Kidney (tissue), 13 donors: ENCODE measurements at regions not wholly inside any gene's neighbourhood (a gene's known extent, or its start where the extent isn't known, plus 50 kb on each side); places are given as distances from the start of the nearest gene placed in this dataset.
A peak's percentile ranks its signal among the peaks of the same experiment; 100 is the strongest.

Experiments
- DNase-seq, 5 donors: peaks; one replicate each; pipeline ENCODE4 v3.0.0-alpha.2; 2013 to 2020
- FAIRE-seq: peaks from 2 replicates; lab custom pipeline; 2012; peaks lifted over from hg19 to GRCh38; lab: Jason Lieb, UNC
- H3K27ac ChIP-seq, 2 donors: one replicate each; pipeline ENCODE4 v1.7.0; 2013; ENCODE audit warnings: low read depth in 2 of 2, low read length in 2 of 2, inconsistent platforms in 1 of 2
- H3K27me3 ChIP-seq: one replicate; pipeline ENCODE4 v1.7.1; 2013; ENCODE audit warnings: low read length, inconsistent platforms; ENCODE audit not compliant: control insufficient read depth, insufficient read depth
- H3K36me3 ChIP-seq, 3 donors: one replicate each; pipeline versions ENCODE4 v1.7.0 to v1.7.1; 2013; ENCODE audit warnings: low read length in 3 of 3, control low read depth in 1 of 3, inconsistent platforms in 1 of 3; ENCODE audit not compliant: insufficient read depth in 3 of 3, control insufficient read depth in 2 of 3
- H3K4me1 ChIP-seq, 3 donors: one replicate each; pipeline versions ENCODE4 v1.7.0 to v1.7.1; 2013; ENCODE audit warnings: low read length in 3 of 3, inconsistent platforms in 1 of 3, low read depth in 1 of 3; ENCODE audit not compliant: control insufficient read depth in 2 of 3, insufficient read depth in 2 of 3
- H3K4me3 ChIP-seq, 3 donors: one replicate each; pipeline versions ENCODE4 v1.7.0 to v1.8.1; 2013; ENCODE audit warnings: low read length in 3 of 3, control low read depth in 1 of 3, inconsistent platforms in 1 of 3
- H3K9ac ChIP-seq, 3 donors: one replicate each; pipeline versions ENCODE4 v1.7.0 to v1.7.1; 2013; ENCODE audit warnings: low read length in 3 of 3, control low read depth in 1 of 3, inconsistent platforms in 1 of 3
- H3K9me3 ChIP-seq, 3 donors: one replicate each; pipeline versions ENCODE4 v1.7.0 to v1.7.1; 2013; ENCODE audit warnings: low read length in 3 of 3, control low read depth in 1 of 3, inconsistent platforms in 1 of 3; ENCODE audit not compliant: control insufficient read depth in 2 of 3, insufficient read depth in 1 of 3
- intact Hi-C: fragments of 100-400 bp; cut with DNase I; formaldehyde crosslinking; loops from one replicate; pipeline ENCODE4 v1.11.1; 2022
- TF ChIP-seq, protein P1 (sequence below): IDR thresholded peaks from 3 replicates; pipeline ENCODE4 v1.5.1; 2012; ENCODE audit warnings: mild to moderate bottlenecking, moderate library complexity, borderline replicate concordance; ENCODE audit not compliant: insufficient read depth; ENCODE audit errors: extremely low read depth
- donor health status: control.
- donor health status: control.
- donor health status: control.
- donor health status: control.
- donor health status: control.
- donor health status: DM: yes; HTN: yes; CAD: no.
- donor health status: Normal renal cell carcinoma (clear cell type).

DNA sequence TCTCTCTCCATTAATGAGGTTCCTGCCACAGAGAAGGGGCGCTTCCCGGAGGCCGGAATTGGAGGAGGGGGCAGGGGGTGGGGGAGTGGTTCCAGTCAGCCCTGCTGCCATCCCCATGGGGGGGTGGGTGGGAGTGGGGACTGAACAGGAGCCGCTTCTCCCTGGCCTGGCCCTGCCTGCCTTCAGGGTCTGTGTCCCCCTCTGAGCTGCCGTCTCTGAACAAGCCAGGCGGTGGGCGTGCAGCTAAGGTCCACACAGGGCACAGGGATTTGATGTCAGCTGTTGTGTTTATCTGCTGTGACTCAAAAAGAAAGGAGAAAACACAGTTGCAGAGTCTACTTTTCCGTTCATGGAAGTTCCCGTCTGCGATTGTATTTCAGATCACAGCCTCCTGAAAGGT, 141.5 kb upstream of the PCBD1 start:
- no peaks in the 10 kb centered on the region for H3K27me3 ChIP-seq
- no peaks in the 10 kb centered on the region for H3K9me3 ChIP-seq
- no peak overlapping the region for H3K27ac ChIP-seq
- no peak for FAIRE-seq
- H3K36me3 ChIP-seq: no peaks in the 10 kb centered on the region
- intact Hi-C loops: no loop called here
- TF ChIP-seq, protein P1, sequence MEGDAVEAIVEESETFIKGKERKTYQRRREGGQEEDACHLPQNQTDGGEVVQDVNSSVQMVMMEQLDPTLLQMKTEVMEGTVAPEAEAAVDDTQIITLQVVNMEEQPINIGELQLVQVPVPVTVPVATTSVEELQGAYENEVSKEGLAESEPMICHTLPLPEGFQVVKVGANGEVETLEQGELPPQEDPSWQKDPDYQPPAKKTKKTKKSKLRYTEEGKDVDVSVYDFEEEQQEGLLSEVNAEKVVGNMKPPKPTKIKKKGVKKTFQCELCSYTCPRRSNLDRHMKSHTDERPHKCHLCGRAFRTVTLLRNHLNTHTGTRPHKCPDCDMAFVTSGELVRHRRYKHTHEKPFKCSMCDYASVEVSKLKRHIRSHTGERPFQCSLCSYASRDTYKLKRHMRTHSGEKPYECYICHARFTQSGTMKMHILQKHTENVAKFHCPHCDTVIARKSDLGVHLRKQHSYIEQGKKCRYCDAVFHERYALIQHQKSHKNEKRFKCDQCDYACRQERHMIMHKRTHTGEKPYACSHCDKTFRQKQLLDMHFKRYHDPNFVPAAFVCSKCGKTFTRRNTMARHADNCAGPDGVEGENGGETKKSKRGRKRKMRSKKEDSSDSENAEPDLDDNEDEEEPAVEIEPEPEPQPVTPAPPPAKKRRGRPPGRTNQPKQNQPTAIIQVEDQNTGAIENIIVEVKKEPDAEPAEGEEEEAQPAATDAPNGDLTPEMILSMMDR: no peak
- no peak overlapping the region for H3K4me3 ChIP-seq
- peak in 2 of 5 donors; percentile 22 to 45 for DNase-seq
- no peaks in the 10 kb centered on the region for H3K4me1 ChIP-seq
- no peak overlapping the region for H3K9ac ChIP-seq

DNA sequence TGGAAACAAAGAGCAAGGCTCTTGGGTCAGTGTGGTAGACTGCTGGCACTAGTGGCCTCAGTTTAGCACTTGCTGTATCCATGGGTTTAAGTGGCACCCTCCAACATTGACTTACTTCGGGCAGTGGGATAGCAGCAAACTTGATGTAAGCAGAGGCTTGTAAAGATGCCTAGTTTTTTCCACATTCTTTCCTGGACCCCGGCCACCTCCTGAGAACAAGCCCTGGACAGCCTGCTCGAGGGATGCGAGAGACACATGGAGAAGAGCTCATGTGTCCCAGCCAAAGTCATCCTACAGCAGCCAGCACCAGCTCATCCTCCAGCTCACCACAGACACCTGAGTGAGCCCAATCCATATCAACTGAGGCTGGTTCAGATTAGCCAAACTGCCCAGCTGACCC, 142.7 kb upstream of the PCBD1 start:
- no peak for FAIRE-seq
- H3K9me3 ChIP-seq: no peaks in the 10 kb centered on the region
- no peaks in the 10 kb centered on the region for H3K27me3 ChIP-seq
- DNase-seq: no peak
- H3K9ac ChIP-seq: no peak overlapping the region
- intact Hi-C loops: no loop called here
- no peak overlapping the region for H3K4me3 ChIP-seq
- TF ChIP-seq, protein P1: no peak
- H3K36me3 ChIP-seq: no peaks in the 10 kb centered on the region
- H3K4me1 ChIP-seq: no peaks in the 10 kb centered on the region
- H3K27ac ChIP-seq: no peak overlapping the region

DNA sequence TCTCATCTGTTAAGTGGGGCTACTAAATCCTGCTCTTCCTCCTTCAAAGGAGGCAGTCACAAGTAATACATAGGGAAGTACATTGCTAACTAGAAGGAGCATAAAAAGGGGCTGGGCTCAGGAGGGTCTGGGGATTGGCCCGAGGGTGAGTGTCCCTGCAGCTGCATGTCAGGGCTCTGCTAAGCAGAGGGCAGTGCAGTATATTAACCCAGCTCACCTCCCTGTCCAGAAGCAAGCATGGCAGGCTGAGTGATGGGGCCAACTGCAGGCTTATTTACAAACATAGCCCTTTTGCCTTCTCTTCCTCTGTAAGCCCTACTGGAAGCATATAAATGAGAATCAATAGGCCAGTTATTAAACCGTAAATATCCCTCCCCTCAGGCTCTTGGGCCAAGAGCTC, 143.2 kb upstream of the PCBD1 start:
- Histone ChIP-seq H3K27me3 (no peaks in the 10 kb centered on the region), H3K4me1 (no peaks in the 10 kb centered on the region), H3K4me3 (no peak overlapping the region), H3K9ac (no peak overlapping the region), H3K27ac (no peak overlapping the region), H3K9me3 (no peaks in the 10 kb centered on the region), H3K36me3 (no peaks in the 10 kb centered on the region)
- intact Hi-C loops: no loop called here
- no peak for DNase-seq
- FAIRE-seq: no peak
- TF ChIP-seq, protein P1: no peak

DNA sequence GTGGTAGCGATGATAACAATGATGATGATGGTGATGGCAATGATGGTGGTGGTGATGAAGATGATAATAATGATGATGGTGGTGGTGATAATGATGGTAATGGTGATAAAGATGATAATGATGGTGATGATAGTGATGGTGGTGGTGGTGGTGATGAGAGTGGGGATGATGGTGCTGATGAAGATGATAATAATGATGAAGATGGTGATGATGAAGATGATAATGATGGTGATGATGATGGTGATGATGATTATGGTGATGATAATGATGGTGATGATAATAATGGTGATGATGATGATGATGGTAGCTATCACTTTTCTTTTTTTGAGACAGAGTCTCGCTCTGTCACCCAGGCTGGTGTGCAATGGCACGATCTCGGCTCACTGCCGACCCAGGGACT, 144.5 kb upstream of the PCBD1 start:
- no peak overlapping the region for H3K27ac ChIP-seq

More for the DNA sequence above, 144.5 kb upstream of the PCBD1 start:
- H3K9ac ChIP-seq: no peak overlapping the region
- no peaks in the 10 kb centered on the region for H3K4me1 ChIP-seq
- intact Hi-C loops: no loop called here
- H3K36me3 ChIP-seq: no peaks in the 10 kb centered on the region
- H3K27me3 ChIP-seq: no peaks in the 10 kb centered on the region
- TF ChIP-seq, protein P1: no peak
- DNase-seq (no peak), FAIRE-seq (no peak)
- no peak overlapping the region for H3K4me3 ChIP-seq
- H3K9me3 ChIP-seq: no peaks in the 10 kb centered on the region
